PC-3 (cell line): ENCODE measurements at regions not wholly inside any gene's neighbourhood (a gene's known extent, or its start where the extent isn't known, plus 50 kb on each side); places are given as distances from the start of the nearest gene placed in this dataset.

Experiments
- ATAC-seq: fragments of 200-7000 bp; cut with Tn5 transposase; 2 replicates; pipeline ENCODE4 v1.9.1; 2020; ENCODE audit warnings: mild to moderate bottlenecking, moderate library complexity
- BruUV-seq: library from RNA; stranded (reverse); fragments of 400-500 nt; replicated peaks from 2 replicates; lab custom pipeline; 2021; lab: Mats Ljungman, UMichigan
- CTCF ChIA-PET: fragments of 300-600 bp; sonication (Branson Sonifier 250); formaldehyde crosslinking; loops from one replicate; lab custom pipeline; 2022; ENCODE audit warnings: antibody characterized with exemption; lab: Charles Lee
- POLR2A ChIA-PET: fragments of 300-600 bp; sonication (Branson Sonifier 250); formaldehyde crosslinking; loops from one replicate; lab custom pipeline; 2022; ENCODE audit warnings: antibody characterized with exemption; ENCODE audit not compliant: unreplicated experiment; lab: Charles Lee
- DNase-seq: peaks from one replicate; pipeline ENCODE4 v3.0.0-alpha.2; 2015
- H2AFZ ChIP-seq: fragments of 300-600 bp; sonication (generic); 2 replicates; pipeline ENCODE4 v1.6.0; 2016; ENCODE audit warnings: antibody characterized with exemption, low read length
- H3F3A ChIP-seq: fragments of 300-600 bp; sonication (generic); one replicate; pipeline ENCODE4 v1.6.0; 2017; ENCODE audit warnings: antibody characterized with exemption, low read length, control low read depth, mild to moderate bottlenecking; ENCODE audit not compliant: unreplicated experiment
- H3K27ac ChIP-seq: fragments of 300-600 bp; sonication (generic); 2 replicates; pipeline ENCODE4 v1.5.1; 2016; ENCODE audit warnings: mild to moderate bottlenecking, low read length
- H3K27me3 ChIP-seq: fragments of 300-600 bp; sonication (generic); 2 replicates; pipeline ENCODE4 v1.6.1; 2016; ENCODE audit warnings: low read length, mixed read lengths
- H3K36me3 ChIP-seq: fragments of 300-600 bp; sonication (generic); 2 replicates; pipeline ENCODE4 v1.6.1; 2016; ENCODE audit warnings: low read depth, mixed run types, low read length, mixed read lengths
- H3K4me1 ChIP-seq: fragments of 300-600 bp; sonication (generic); 2 replicates; pipeline ENCODE4 v1.5.1; 2016; ENCODE audit warnings: low read length; ENCODE audit not compliant: insufficient read depth
- H3K4me2 ChIP-seq: fragments of 300-600 bp; sonication (generic); 2 replicates; pipeline ENCODE4 v1.6.0; 2016; ENCODE audit warnings: low read length
- H3K4me3 ChIP-seq: fragments of 300-600 bp; sonication (generic); 2 replicates; pipeline ENCODE4 v1.5.1; 2016; ENCODE audit warnings: mild to moderate bottlenecking, low read length, mixed read lengths
- H3K79me2 ChIP-seq: fragments of 300-600 bp; sonication (generic); 2 replicates; pipeline ENCODE4 v1.6.1; 2017; ENCODE audit warnings: low read length, mixed read lengths
- H3K9ac ChIP-seq: fragments of 300-600 bp; sonication (generic); 2 replicates; pipeline ENCODE4 v1.6.0; 2016; ENCODE audit warnings: mild to moderate bottlenecking, low read length
- H3K9me2 ChIP-seq: fragments of 300-600 bp; sonication (generic); replicated peaks from 2 replicates; pipeline ENCODE4 v1.6.1; 2016; ENCODE audit warnings: mixed run types, low read length, mixed read lengths
- H3K9me3 ChIP-seq: fragments of 300-600 bp; sonication (generic); 2 replicates; pipeline ENCODE4 v1.6.1; 2016; ENCODE audit warnings: low read length, mixed read lengths
- H4K20me1 ChIP-seq: fragments of 300-600 bp; sonication (generic); 2 replicates; pipeline ENCODE4 v1.6.1; 2016; ENCODE audit warnings: low read length, mixed read lengths
- EZH2 ChIP-seq: fragments of 300-600 bp; sonication (generic); IDR thresholded peaks from one replicate; pipeline ENCODE4 v1.6.1; 2017; ENCODE audit warnings: antibody characterized with exemption, mild to moderate bottlenecking, low read length; ENCODE audit not compliant: unreplicated experiment
- EZH2phosphoT487 ChIP-seq: fragments of 300-600 bp; sonication (generic); IDR thresholded peaks from 2 replicates; pipeline ENCODE4 v1.6.1; 2018; ENCODE audit warnings: mild to moderate bottlenecking, antibody characterized with exemption, low read length, borderline replicate concordance
- intact Hi-C: fragments of 100-400 bp; cut with micrococcal nuclease; formaldehyde crosslinking; loops from 2 replicates; pipeline ENCODE4 v1.9.0; 2023
- TF ChIP-seq, protein P1 (sequence below): fragments of 300-600 bp; sonication (generic); conservative IDR thresholded peaks from 2 replicates; pipeline ENCODE4 v1.5.1; 2017; ENCODE audit warnings: antibody characterized with exemption, low read depth, mild to moderate bottlenecking, low read length

DNA sequence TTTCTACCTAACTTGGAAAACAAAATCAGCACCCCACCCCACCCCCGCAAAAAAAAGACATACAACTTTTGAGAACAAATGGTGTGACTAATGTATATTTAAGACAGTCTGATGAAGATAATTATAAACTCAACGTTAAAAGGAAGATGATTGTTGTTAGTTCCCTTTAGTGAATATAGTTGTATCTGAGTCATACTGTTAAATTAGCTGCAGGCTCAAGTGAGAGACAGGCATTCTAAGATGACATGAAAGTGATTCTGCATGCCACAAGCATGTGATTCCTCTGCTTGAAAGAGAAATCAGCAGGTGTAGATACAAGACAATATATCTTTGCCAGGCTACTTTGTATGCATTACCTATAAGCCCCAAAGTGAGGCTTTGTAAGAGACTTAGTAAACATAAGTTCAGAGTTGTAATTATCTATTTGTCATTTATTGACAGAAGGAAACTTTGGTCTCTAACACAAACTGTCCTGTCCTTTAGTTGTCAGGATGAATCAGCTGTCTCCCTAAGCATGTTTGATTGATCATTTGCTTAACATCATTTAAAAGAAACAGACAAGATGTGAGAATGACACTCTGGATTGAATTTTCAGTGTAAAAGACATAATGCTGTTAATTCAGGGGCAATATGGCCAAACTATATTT, 319.4 kb upstream of the HTR2A start:
- BruUV-seq = no TSS peak

DNA sequence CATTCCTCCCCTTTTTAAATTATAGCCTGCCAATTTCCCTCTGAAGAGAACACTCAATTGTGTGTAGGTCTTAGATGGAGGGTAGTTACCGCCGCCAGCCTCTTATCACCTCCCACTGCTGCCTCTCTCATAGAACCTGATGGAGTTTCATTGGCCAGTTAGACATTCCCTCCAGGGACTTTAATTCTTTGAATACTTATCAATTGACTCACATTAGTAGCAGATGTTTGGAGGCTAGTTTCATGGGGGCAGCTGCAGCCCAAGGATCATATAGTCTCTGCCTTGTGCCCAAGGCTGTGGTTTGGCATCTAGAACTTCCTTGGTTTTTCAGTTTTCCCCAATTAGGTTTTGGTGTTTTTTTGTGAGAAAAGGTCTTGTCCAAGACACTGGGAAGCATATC, 318.9 kb upstream of the HTR2A start:
- no peaks in the 10 kb centered on the region for H3K27me3 ChIP-seq
- ChIA-PET CTCF (interaction anchor here (1.4 kb wide), 1 partner anchor 244 kb away, joined by 5 read pairs; no protein-coding TSS in a partner anchor), POLR2A (no interaction called here)
- peak overlapping the region; percentile 67 for H3K4me2 ChIP-seq
- H3K27ac ChIP-seq = peak overlapping the region; percentile 84
- ATAC-seq = peak; percentile 68
- intact Hi-C loops = loop anchor here (10.0 kb wide), 1 partner anchor 69 kb away; no protein-coding TSS in a partner anchor
- peaks cover 54% of the 10 kb centered on the region for H3K4me1 ChIP-seq
- H3K4me3 ChIP-seq = peak overlapping the region; percentile 39; the same call in 1 of the 2 replicates
- H3K36me3 ChIP-seq = no peaks in the 10 kb centered on the region
- no peaks in the 10 kb centered on the region for H3K9me2 ChIP-seq
- H3K79me2 ChIP-seq = no peaks in the 10 kb centered on the region
- no peak for TF ChIP-seq EZH2phosphoT487
- TF ChIP-seq, protein P1, sequence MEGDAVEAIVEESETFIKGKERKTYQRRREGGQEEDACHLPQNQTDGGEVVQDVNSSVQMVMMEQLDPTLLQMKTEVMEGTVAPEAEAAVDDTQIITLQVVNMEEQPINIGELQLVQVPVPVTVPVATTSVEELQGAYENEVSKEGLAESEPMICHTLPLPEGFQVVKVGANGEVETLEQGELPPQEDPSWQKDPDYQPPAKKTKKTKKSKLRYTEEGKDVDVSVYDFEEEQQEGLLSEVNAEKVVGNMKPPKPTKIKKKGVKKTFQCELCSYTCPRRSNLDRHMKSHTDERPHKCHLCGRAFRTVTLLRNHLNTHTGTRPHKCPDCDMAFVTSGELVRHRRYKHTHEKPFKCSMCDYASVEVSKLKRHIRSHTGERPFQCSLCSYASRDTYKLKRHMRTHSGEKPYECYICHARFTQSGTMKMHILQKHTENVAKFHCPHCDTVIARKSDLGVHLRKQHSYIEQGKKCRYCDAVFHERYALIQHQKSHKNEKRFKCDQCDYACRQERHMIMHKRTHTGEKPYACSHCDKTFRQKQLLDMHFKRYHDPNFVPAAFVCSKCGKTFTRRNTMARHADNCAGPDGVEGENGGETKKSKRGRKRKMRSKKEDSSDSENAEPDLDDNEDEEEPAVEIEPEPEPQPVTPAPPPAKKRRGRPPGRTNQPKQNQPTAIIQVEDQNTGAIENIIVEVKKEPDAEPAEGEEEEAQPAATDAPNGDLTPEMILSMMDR = no peak
- TF ChIP-seq EZH2 = no peak
- no peaks in the 10 kb centered on the region for H3K9me3 ChIP-seq
- no TSS peak for BruUV-seq
- peak overlapping the region; percentile 40; the same call in 1 of the 2 replicates for H2AFZ ChIP-seq
- DNase-seq = peak; percentile 86
- no peaks in the 10 kb centered on the region for H4K20me1 ChIP-seq
- H3F3A ChIP-seq = no peaks in the 10 kb centered on the region
- peak overlapping the region; percentile 14; the same call in 1 of the 2 replicates for H3K9ac ChIP-seq

More for the DNA sequence above, 319.4 kb upstream of the HTR2A start:
- H3K27ac ChIP-seq = peak overlapping the region; percentile 84
- no peaks in the 10 kb centered on the region for H3K9me2 ChIP-seq
- ATAC-seq (peak; percentile 72), DNase-seq (peak; percentile 59)
- H3K4me1 ChIP-seq = peaks cover 49% of the 10 kb centered on the region
- ChIA-PET POLR2A (interaction anchor here (0.6 kb wide), 1 partner anchor 15 kb away, joined by 3 read pairs; no protein-coding TSS in a partner anchor), CTCF (interaction anchor here (1.4 kb wide), 1 partner anchor 243 kb away, joined by 5 read pairs; no protein-coding TSS in a partner anchor)
- intact Hi-C loops = loop anchor here (10.0 kb wide), 1 partner anchor 69 kb away; no protein-coding TSS in a partner anchor
- no peaks in the 10 kb centered on the region for H3K9me3 ChIP-seq
- peak overlapping the region; percentile 40; the same call in 1 of the 2 replicates for H2AFZ ChIP-seq
- no peaks in the 10 kb centered on the region for H3F3A ChIP-seq
- H3K79me2 ChIP-seq = no peaks in the 10 kb centered on the region
- H3K36me3 ChIP-seq = no peaks in the 10 kb centered on the region
- H3K9ac ChIP-seq = peak overlapping the region; percentile 14; the same call in 1 of the 2 replicates
- H4K20me1 ChIP-seq = no peaks in the 10 kb centered on the region
- TF ChIP-seq, protein P1 = no peak
- no peak for TF ChIP-seq EZH2phosphoT487
- no peak for TF ChIP-seq EZH2
- H3K27me3 ChIP-seq = no peaks in the 10 kb centered on the region
- peak overlapping the region; percentile 67 for H3K4me2 ChIP-seq
- H3K4me3 ChIP-seq = peak overlapping the region; percentile 39; the same call in 1 of the 2 replicates
